HL-60 (cell line): ENCODE measurements at regions not wholly inside any gene's neighbourhood (a gene's known extent, or its start where the extent isn't known, plus 50 kb on each side); places are given as distances from the start of the nearest gene placed in this dataset.

ENCODE experiments used
- DNase-seq, 2 experiments: peaks; one replicate each; pipeline ENCODE4 v3.0.0-alpha.2; 2010 to 2020; ENCODE audit warnings: low read depth in 1 of 2, low spot score in 1 of 2
- H3K27ac ChIP-seq: fragments of 250-450 bp; sonication (Bioruptor Pico); replicated peaks from 2 replicates; pipeline ENCODE4 v1.5.1; 2020; ENCODE audit warnings: mild to moderate bottlenecking, moderate library complexity
- H3K27me3 ChIP-seq: fragments of 250-450 bp; sonication (Bioruptor Pico); 2 replicates; pipeline ENCODE4 v1.5.1; 2021; ENCODE audit warnings: mild to moderate bottlenecking, moderate library complexity; ENCODE audit not compliant: insufficient read depth, poor library complexity, severe bottlenecking
- H3K4me3 ChIP-seq: replicated peaks from 2 replicates; pipeline ENCODE4 v1.5.1; 2011; ENCODE audit warnings: mild to moderate bottlenecking, control low read depth, low read length; ENCODE audit not compliant: insufficient read depth
- CTCF ChIP-seq: IDR thresholded peaks from one replicate; pipeline ENCODE4 v1.5.1; 2011; ENCODE audit warnings: low read length, control low read depth, inconsistent platforms; ENCODE audit not compliant: insufficient read depth
- GABPA ChIP-seq: IDR thresholded peaks from 2 replicates; pipeline ENCODE4 v1.6.1; 2012; ENCODE audit warnings: low read depth
- POLR2AphosphoS5 ChIP-seq: IDR thresholded peaks from 2 replicates; pipeline ENCODE4 v1.6.1; 2012; ENCODE audit warnings: low read depth
- REST ChIP-seq: IDR thresholded peaks from 2 replicates; pipeline ENCODE4 v1.6.1; 2012; ENCODE audit warnings: low read depth; ENCODE audit not compliant: insufficient replicate concordance
- SPI1 ChIP-seq: IDR thresholded peaks from 2 replicates; pipeline ENCODE4 v1.6.1; 2012; ENCODE audit warnings: low read depth, mild to moderate bottlenecking, borderline replicate concordance

GRCh38 chr11:122277493-122277892 lies 161.5 kb upstream of the BLID start:
- TF ChIP-seq REST: no peak
- no peak for TF ChIP-seq SPI1
- Histone ChIP-seq H3K27me3 (no peaks in the 10 kb centered on the region), H3K4me3 (no peak overlapping the region), H3K27ac (no peak overlapping the region)
- DNase-seq: no peak

GRCh38 chr11:122276221-122276620 lies 160.2 kb upstream of the BLID start:
- no peaks in the 10 kb centered on the region for H3K27me3 ChIP-seq
- TF ChIP-seq CTCF: no peak
- no peak for TF ChIP-seq GABPA
- no peak for TF ChIP-seq POLR2AphosphoS5
- no peak for TF ChIP-seq REST
- no peak for TF ChIP-seq SPI1
- H3K4me3 ChIP-seq: no peak overlapping the region
- DNase-seq: no peak
- no peak overlapping the region for H3K27ac ChIP-seq

GRCh38 chr11:122275508-122275907 lies 159.5 kb upstream of the BLID start:
- no peak for DNase-seq
- H3K4me3 ChIP-seq: no peak overlapping the region
- no peaks in the 10 kb centered on the region for H3K27me3 ChIP-seq
- no peak overlapping the region for H3K27ac ChIP-seq
- no peak for TF ChIP-seq CTCF

- H3K4me3 ChIP-seq: no peak overlapping the region
- H3K27me3 ChIP-seq: no peaks in the 10 kb centered on the region
- no peak for TF ChIP-seq GABPA
- TF ChIP-seq REST: no peak
- no peak for TF ChIP-seq SPI1
- TF ChIP-seq POLR2AphosphoS5: no peak
- TF ChIP-seq CTCF: no peak
- DNase-seq: no peak
- no peak overlapping the region for H3K27ac ChIP-seq
Measured at GRCh38 chr11:122273476-122274191, 157.6 kb upstream of the BLID start.
